Activated CD8-positive, alpha-beta memory T cell treated with anti-CD3 and anti-CD28 coated beads for 48 hours (primary cell): ENCODE measurements at regions not wholly inside any gene's neighbourhood (a gene's known extent, or its start where the extent isn't known, plus 50 kb on each side); places are given as distances from the start of the nearest gene placed in this dataset.
"Not testable (repeated sequence)": the region's sequence is repeated elsewhere in the genome, so short reads cannot be mapped to it uniquely, and the experiment has no call there.

Experiments used
- DNase-seq, 3 experiments: peaks; one replicate each; pipeline ENCODE4 v3.0.0-alpha.2; 2020; ENCODE audit warnings: low read depth in 2 of 3, low spot score in 2 of 3

GRCh38 chr5:117359895-117360294 lies 785.3 kb upstream of the SEMA6A start:
- no peak for DNase-seq

GRCh38 chr5:117357886-117358285 lies 783.3 kb upstream of the SEMA6A start:
- DNase-seq: no peak

- DNase-seq: no peak
Observed at GRCh38 chr5:117347280-117347679, 772.7 kb upstream of the SEMA6A start.

- DNase-seq: not testable (repeated sequence)
Observed at GRCh38 chr5:117343726-117344125, 769.1 kb upstream of the SEMA6A start.

GRCh38 chr5:117337064-117337749 lies 762.6 kb upstream of the SEMA6A start:
- DNase-seq: no peak

GRCh38 chr5:117336208-117336607 lies 761.6 kb upstream of the SEMA6A start:
- DNase-seq: no peak

- no peak for DNase-seq
Observed at GRCh38 chr5:117333011-117333410, 758.4 kb upstream of the SEMA6A start.

- DNase-seq: no peak
Observed at GRCh38 chr5:117332341-117332740, 757.7 kb upstream of the SEMA6A start.

GRCh38 chr5:117327511-117327910 lies 752.9 kb upstream of the SEMA6A start:
- DNase-seq: no peak

- no peak for DNase-seq
Observed at GRCh38 chr5:117326997-117327396, 752.4 kb upstream of the SEMA6A start.

GRCh38 chr5:117318528-117318927 lies 743.9 kb upstream of the SEMA6A start:
- no peak for DNase-seq

- DNase-seq: no peak
Observed at GRCh38 chr5:117315170-117315569, 740.5 kb upstream of the SEMA6A start.

- not testable (repeated sequence) for DNase-seq
Observed at GRCh38 chr5:117304512-117305107, 730.0 kb upstream of the SEMA6A start.

- no peak for DNase-seq
Observed at GRCh38 chr5:117302949-117303348, 728.3 kb upstream of the SEMA6A start.

- no peak for DNase-seq
Observed at GRCh38 chr5:117302473-117302872, 727.9 kb upstream of the SEMA6A start.

- DNase-seq: no peak
Observed at GRCh38 chr5:117299936-117300328, 725.3 kb upstream of the SEMA6A start.

- no peak for DNase-seq
Observed at GRCh38 chr5:117299224-117299935, 724.8 kb upstream of the SEMA6A start.

- no peak for DNase-seq
Observed at GRCh38 chr5:117296872-117297271, 722.2 kb upstream of the SEMA6A start.

GRCh38 chr5:117295941-117296340 lies 721.3 kb upstream of the SEMA6A start:
- no peak for DNase-seq

GRCh38 chr5:117286813-117287212 lies 712.2 kb upstream of the SEMA6A start:
- DNase-seq: no peak

- DNase-seq: no peak
Observed at GRCh38 chr5:117271656-117272055, 697.0 kb upstream of the SEMA6A start.

GRCh38 chr5:117266280-117266679 lies 691.7 kb upstream of the SEMA6A start:
- DNase-seq: no peak
